GM19324 (cell line): ENCODE measurements at regions not wholly inside any gene's neighbourhood (a gene's known extent, or its start where the extent isn't known, plus 50 kb on each side); places are given as distances from the start of the nearest gene placed in this dataset.

ENCODE experiments used
- ATAC-seq: cut with Tn5 transposase; IDR thresholded peaks from one replicate; pipeline ENCODE4 v1.9.1; 2021; ENCODE audit warnings: mild to moderate bottlenecking, moderate library complexity; ENCODE audit not compliant: unreplicated experiment, low FRiP score

DNA sequence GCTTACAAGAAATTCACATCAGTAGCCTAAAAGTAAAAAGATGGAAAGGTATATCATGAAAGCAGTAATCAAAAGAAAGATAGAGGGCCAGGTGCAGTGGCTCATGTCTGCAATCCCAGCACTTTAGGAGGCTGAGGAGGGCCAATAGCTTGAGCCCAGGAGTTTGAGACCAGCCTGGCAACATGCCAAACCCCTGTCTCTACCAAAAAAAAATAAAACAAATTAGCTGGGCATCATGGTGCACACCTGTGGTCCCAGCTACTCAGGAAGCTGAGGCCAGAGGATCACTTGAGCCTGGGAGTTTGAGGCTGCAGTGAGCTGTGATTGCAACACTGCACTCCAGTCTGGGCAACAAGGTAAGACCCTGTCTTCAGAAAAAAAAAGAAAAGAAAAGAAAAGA is 55.5 kb downstream of the GSPT2 start:
- ATAC-seq, result no peak

GRCh38 chrX:51802917-51803688 is 59.9 kb downstream of the GSPT2 start:
- ATAC-seq, result peak; percentile 81

DNA sequence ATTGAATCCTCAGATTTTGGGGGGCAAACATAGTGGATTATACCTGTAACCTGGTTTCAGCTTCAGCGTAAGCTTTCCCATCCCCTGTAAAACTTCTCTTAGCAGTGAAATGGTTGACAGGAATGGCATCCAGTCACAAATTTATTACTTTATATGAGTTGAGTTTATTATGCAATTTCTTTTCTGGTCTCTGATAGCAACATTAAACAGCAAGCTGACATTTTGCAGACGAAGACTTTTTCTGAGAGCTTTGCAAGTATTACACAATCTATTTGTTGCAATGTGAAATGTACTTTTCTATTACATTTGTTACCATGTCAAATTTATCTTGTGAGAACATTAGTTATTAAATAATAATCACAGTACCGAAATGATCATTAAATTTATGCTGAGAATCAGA is 60.6 kb downstream of the GSPT2 start:
- no peak for ATAC-seq

- no peak for ATAC-seq
These were observed 61.5 kb downstream of the GSPT2 start for GRCh38 chrX:51804741-51805140.

DNA sequence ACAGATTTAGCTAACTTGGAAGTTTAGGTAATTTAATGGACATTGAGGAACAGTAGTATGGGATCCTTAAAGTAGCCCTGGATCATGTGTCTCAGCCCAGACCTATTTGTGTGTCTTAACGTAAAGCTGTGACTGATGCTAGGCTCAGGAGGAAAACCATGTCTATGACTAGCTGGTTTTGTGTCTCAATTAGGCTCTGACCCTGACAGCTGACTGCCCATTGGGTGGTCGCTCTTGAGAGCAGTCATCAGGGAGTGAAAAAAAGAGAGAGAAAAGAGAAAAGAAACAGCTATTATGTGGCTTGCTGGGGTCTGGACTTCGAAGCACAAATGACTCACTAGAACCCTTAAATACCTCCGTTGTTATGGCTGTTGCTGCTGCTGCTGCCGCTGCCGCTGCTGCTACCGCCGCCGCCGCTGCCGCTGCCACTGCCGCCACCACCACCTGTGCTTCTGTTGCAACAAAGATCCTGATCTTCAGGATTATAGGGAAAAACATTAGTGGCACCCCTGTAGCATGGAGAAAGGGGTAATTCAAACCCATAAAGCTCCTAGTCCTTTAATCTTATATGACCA is 70.7 kb downstream of the GSPT2 start:
- no peak for ATAC-seq

DNA sequence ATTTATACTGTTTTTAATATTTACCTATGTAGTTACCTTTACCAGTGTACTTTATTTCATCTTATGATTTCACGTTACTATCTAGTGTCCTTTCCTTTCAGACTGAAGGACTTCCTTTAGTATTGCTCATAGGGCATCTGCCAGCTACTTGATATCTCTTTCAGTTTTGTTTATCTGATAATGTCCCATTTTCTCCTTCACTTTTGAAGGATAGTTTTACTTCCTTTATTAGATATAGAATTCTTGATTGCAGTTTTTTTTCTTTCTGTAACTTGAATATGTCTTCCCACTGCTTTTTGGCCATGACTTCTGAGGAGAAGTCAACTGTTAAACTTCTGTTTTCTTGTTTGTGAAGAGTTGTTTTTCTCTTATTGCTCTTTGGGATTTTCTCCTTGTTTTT is 69.4 kb upstream of the MAGED1 start:
- ATAC-seq, result no peak

DNA sequence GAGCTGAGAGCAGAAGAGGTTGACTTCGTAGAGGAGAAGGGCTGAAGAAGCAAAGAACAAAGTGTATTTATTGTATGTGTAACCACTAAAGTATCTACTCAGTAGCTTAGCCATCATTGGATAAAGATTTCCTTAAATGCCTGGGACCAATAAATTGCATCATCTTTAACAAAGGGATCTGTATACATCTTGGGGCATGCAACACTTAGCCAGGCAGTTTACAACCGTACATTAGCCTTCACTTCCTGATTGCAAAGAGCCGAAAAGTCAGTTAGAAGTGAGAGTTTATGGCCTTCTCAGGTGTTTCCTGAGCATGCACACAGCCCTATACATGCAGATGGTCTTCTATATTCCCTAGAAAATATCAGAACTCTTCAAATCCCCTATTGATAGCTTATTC is 68.0 kb upstream of the MAGED1 start:
- ATAC-seq, result no peak

- no peak for ATAC-seq
These were observed 59.3 kb upstream of the MAGED1 start for GRCh38 chrX:51834076-51834475.

DNA sequence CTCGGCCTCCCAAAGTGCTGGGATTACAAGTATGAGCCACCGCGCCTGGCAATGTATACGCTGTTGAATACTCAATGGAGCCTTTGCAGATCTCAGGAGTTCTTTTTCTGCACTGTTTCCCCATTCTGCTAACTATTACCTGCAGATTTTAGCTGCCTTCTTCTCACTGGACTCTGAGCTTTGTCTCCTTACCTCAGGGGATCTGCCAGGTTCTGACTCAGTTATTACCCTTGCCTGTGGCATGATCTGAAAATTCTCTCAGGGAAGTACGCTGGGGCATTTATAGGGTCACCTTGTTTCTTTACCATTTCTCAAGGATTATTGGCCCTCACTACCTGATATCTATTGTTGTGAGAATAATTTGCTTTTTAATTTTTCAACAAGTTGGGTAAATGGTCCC is 56.6 kb upstream of the MAGED1 start:
- ATAC-seq, result no peak

DNA sequence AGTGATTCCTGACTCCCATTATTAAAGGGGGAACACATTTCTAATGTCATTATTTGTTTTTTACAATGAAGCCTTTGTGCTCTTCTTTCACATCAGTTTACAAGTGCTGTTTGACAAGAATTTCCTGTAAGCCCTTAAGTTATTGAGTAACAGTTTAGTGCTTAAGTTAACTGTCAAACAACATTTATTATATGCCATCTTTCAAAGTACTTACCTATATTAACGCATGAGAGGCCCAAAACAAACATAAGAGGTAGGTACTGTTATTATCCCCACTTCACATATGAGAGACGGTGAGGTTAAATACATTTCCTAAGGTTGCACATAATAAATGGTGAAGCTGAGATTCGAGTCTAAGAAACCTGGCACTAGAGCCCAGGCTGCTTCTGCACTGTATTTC is 56.0 kb upstream of the MAGED1 start:
- ATAC-seq, result no peak

DNA sequence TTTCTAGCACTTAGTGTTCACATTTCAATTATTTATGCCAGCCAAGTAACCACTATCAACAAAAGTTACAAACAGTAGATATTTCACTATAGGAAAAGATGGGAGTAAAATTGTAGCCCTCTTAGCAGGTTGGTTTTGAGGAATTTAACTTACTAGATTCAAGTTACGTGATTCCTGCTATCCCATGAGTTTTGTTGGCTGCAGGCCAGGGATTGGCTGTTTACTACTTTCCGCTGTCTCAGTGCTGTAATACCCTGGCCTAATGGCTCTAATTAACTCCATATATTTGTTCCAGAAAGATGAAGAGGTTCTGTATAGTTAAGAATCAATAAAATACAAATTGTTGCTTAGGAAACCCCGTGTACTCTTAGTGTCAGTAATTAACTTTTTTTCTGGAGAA is 55.5 kb upstream of the MAGED1 start:
- ATAC-seq, result no peak
